AG09309 (cell line): ENCODE measurements at regions not wholly inside any gene's neighbourhood (a gene's known extent, or its start where the extent isn't known, plus 50 kb on each side); places are given as distances from the start of the nearest gene placed in this dataset.

Source experiments
- DNase-seq: peaks from one replicate; pipeline ENCODE4 v3.0.0-alpha.2; 2010; ENCODE audit warnings: low read depth
- H3K4me3 ChIP-seq: 2 replicates; pipeline ENCODE4 v1.5.1; 2011; ENCODE audit warnings: mild to moderate bottlenecking, low read depth, low read length, moderate library complexity; ENCODE audit not compliant: control insufficient read depth
- CTCF ChIP-seq: IDR thresholded peaks from 2 replicates; pipeline ENCODE4 v1.5.1; 2011; ENCODE audit warnings: mild to moderate bottlenecking, low read depth, low read length, inconsistent platforms; ENCODE audit not compliant: insufficient read depth, control insufficient read depth; ENCODE audit errors: missing control alignments

DNA sequence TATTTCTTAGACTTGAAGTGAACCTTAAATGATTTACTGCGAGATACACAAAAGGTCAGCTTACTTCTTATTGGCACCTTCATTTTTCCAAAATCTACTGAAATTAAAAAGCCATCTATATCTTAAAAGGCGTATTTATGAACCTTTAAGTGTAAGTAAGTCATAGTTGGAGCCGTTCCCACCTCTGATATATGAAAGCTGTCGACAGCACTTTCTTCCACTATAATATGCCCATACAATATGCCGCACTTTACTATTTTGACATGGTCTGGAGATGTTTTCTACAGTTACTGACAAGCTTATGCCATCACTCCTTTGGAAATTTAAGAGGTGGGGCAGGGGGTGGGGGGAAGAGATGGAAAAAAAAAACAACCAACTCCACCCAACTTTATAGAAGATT lies 155.3 kb downstream of the PHETA1 start:
- H3K4me3 ChIP-seq = no peak overlapping the region
- no peak for DNase-seq
- no peak for TF ChIP-seq CTCF

GRCh38 chr12:111212814-111213456 lies 156.0 kb downstream of the PHETA1 start:
- DNase-seq = no peak
- no peak overlapping the region for H3K4me3 ChIP-seq
- no peak for TF ChIP-seq CTCF

- no peak overlapping the region for H3K4me3 ChIP-seq
- no peak for DNase-seq
- no peak for TF ChIP-seq CTCF
Observed at GRCh38 chr12:111211910-111212757, 156.8 kb downstream of the PHETA1 start.

GRCh38 chr12:111209811-111210210 lies 159.1 kb downstream of the PHETA1 start:
- TF ChIP-seq CTCF = no peak
- DNase-seq = no peak
- no peak overlapping the region for H3K4me3 ChIP-seq

- no peak overlapping the region for H3K4me3 ChIP-seq
- TF ChIP-seq CTCF = no peak
- DNase-seq = no peak
Observed at GRCh38 chr12:111207761-111208160, 161.1 kb downstream of the PHETA1 start.

DNA sequence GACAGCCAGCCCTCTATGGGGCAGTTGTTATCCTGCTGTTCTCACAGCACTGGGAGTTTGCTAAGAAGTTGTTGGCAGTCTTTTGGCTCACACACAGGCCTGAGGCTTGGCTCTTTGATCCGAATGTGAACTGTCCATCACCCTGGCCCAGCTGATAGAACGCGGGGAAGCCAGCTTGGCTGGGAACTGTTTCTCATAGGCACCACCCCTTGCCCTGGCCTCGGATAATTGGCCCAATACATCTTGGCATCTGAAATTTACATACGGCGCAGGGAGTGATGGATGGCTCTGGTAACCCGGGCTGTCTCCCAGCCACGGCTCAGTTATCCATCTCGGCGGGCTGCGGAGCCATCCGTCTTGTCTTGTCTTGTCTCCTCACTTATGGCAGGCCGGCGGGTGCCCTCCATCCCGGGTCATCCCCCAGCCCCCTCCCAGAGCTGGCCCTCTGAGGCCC lies 164.1 kb downstream of the PHETA1 start:
- H3K4me3 ChIP-seq = no peak overlapping the region
- no peak for TF ChIP-seq CTCF
- DNase-seq = no peak

DNA sequence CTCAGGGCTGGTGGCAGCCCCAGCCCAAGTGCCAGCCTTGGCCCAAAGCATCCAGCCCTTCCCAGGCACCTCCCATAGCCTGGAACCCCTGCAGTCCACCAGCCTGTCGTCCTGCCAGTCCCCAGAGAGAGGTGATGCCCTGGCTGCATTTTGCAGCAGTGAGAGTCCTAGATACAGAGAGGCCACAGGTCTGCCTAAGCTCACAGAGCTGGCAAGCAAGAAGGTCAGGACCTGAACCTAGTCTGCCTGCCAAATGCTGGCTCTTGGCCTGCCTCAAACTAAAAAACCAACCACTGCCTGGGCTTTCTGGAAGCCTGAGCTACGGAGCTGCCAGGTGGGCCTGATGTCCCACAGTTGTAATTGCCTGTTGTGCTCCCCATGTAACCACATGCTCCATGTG lies 164.9 kb downstream of the PHETA1 start:
- TF ChIP-seq CTCF = no peak
- H3K4me3 ChIP-seq = no peak overlapping the region
- DNase-seq = no peak
